K562 (cell line): ENCODE measurements at regions not wholly inside any gene's neighbourhood (a gene's known extent, or its start where the extent isn't known, plus 50 kb on each side); places are given as distances from the start of the nearest gene placed in this dataset.

Experiments
- ATAC-seq: fragments of 200-7000 bp; cut with Tn5 transposase; 3 replicates; pipeline ENCODE4 v1.9.1; 2020; ENCODE audit warnings: moderate library complexity
- BruUV-seq: library from RNA; stranded (reverse); fragments of 400-500 nt; replicated peaks from 2 replicates; lab custom pipeline; 2021; lab: Mats Ljungman, UMichigan
- CTCF ChIA-PET: fragments of 300-600 bp; formaldehyde crosslinking; extraction: SDS; loops from one replicate; lab custom pipeline; 2021; ENCODE audit warnings: low intra/inter-chr PET ratio; lab: Yijun Ruan, JAX
- POLR2A ChIA-PET: fragments of 300-600, 350-650 bp; sonication (Branson Sonifier 250); formaldehyde crosslinking; extraction: SDS; loops from one replicate; lab custom pipeline; 2021; ENCODE audit warnings: antibody characterized with exemption, inconsistent platforms; lab: Yijun Ruan, JAX
- DNase-seq, 4 experiments: peaks; one replicate each; pipeline versions ENCODE4 v3.0.0 to v3.0.0-alpha.2; 2011 to 2018; ENCODE audit warnings: low spot score in 3 of 4, mixed read lengths in 3 of 4; ENCODE audit errors: extremely low read depth in 1 of 4
- FAIRE-seq: peaks from 2 replicates; lab custom pipeline; 2011; peaks lifted over from hg19 to GRCh38; lab: Jason Lieb, UNC
- H2AFZ ChIP-seq: 2 replicates; pipeline ENCODE4 v1.6.0; 2011; ENCODE audit warnings: low read depth, low read length, control low read depth, inconsistent platforms
- H3K27ac ChIP-seq: fragments of 200-600 bp; 3 replicates; pipeline ENCODE4 v1.8.0; 2011; ENCODE audit warnings: low read depth, mild to moderate bottlenecking, control low read depth, inconsistent platforms, low read length, moderate library complexity, mixed read lengths; ENCODE audit errors: extremely low read depth
- H3K27me3 ChIP-seq, 2 experiments: fragments of 300-600 bp in 1 of 2; 2 replicates in 1 of 2; 3 replicates in 1 of 2; pipeline versions ENCODE4 v1.6.0 to v1.8.0; 2011; ENCODE audit warnings: inconsistent platforms in 2 of 2, low read length in 2 of 2, mild to moderate bottlenecking in 1 of 2, mixed read lengths in 1 of 2, moderate library complexity in 1 of 2; ENCODE audit not compliant: control insufficient read depth in 2 of 2, insufficient read depth in 2 of 2
- H3K36me3 ChIP-seq: fragments of 300-600 bp; 3 replicates; pipeline ENCODE4 v1.8.0; 2011; ENCODE audit warnings: mild to moderate bottlenecking, low read length, inconsistent platforms; ENCODE audit not compliant: control insufficient read depth, insufficient read depth
- H3K4me1 ChIP-seq, 2 experiments: fragments of 200-600 bp in 1 of 2; replicated peaks in 1 of 2; 2 replicates in 1 of 2; 3 replicates in 1 of 2; pipeline versions ENCODE4 v1.5.1 to v1.8.0; 2011; ENCODE audit warnings: inconsistent platforms in 2 of 2, low read length in 2 of 2, mild to moderate bottlenecking in 1 of 2, mixed read lengths in 1 of 2, moderate library complexity in 1 of 2; ENCODE audit not compliant: control insufficient read depth in 2 of 2, insufficient read depth in 2 of 2
- H3K4me2 ChIP-seq: 2 replicates; pipeline ENCODE4 v1.6.1; 2011; ENCODE audit warnings: low read length, control low read depth, inconsistent platforms, mixed read lengths; ENCODE audit not compliant: insufficient read depth
- H3K4me3 ChIP-seq: fragments of 200-600 bp; sonication (generic), shearing (Covaris generic); 2 replicates; pipeline ENCODE4 v1.5.1; 2016; ENCODE audit warnings: control low read depth, inconsistent platforms
- H3K79me2 ChIP-seq: fragments of 200-600 bp; 3 replicates; pipeline ENCODE4 v1.8.0; 2011; ENCODE audit warnings: low read length, inconsistent platforms; ENCODE audit not compliant: control insufficient read depth, insufficient read depth
- H3K9ac ChIP-seq, 2 experiments: 2 replicates each; pipeline versions ENCODE4 v1.6.0 to v1.6.1; 2011; ENCODE audit warnings: low read depth in 2 of 2, low read length in 2 of 2, control low read depth in 1 of 2, inconsistent platforms in 1 of 2, mild to moderate bottlenecking in 1 of 2, mixed read lengths in 1 of 2; ENCODE audit not compliant: insufficient read depth in 1 of 2
- H3K9me1 ChIP-seq: one replicate; pipeline ENCODE4 v1.6.0; 2011; ENCODE audit warnings: inconsistent platforms, mild to moderate bottlenecking, low read length, moderate library complexity; ENCODE audit not compliant: control insufficient read depth, insufficient read depth
- H3K9me3 ChIP-seq: replicated peaks from 2 replicates; pipeline ENCODE4 v1.5.1; 2011; ENCODE audit warnings: low read depth, low read length, inconsistent platforms; ENCODE audit not compliant: control insufficient read depth, insufficient read depth
- H4K20me1 ChIP-seq: replicated peaks from 2 replicates; pipeline ENCODE4 v1.6.1; 2011; ENCODE audit warnings: low read length, inconsistent platforms, mixed read lengths; ENCODE audit not compliant: control insufficient read depth, insufficient read depth
- DDX20 ChIP-seq: fragments of 450-650 bp; IDR thresholded peaks from 2 replicates; pipeline ENCODE4 v1.6.1; 2016; ENCODE audit warnings: missing genetic modification characterization, low read depth, mild to moderate bottlenecking, missing compliant biosample characterization, moderate library complexity
- E2F6 ChIP-seq, 2 experiments: IDR thresholded peaks; 2 replicates each; pipeline ENCODE4 v1.6.1; 2011; ENCODE audit warnings: borderline replicate concordance in 1 of 2, control low read depth in 1 of 2, low read depth in 1 of 2, low read length in 1 of 2, mild to moderate bottlenecking in 1 of 2, mixed read lengths in 1 of 2, moderate library complexity in 1 of 2; ENCODE audit not compliant: insufficient read depth in 1 of 2, insufficient read length in 1 of 2, poor library complexity in 1 of 2, severe bottlenecking in 1 of 2; ENCODE audit errors: extremely low read depth in 1 of 2
- RBM22 ChIP-seq: fragments of 200-400 bp; formaldehyde crosslinking; IDR thresholded peaks from 2 replicates; pipeline ENCODE4 v1.6.1; 2018; ENCODE audit warnings: low read length, low read depth; ENCODE audit not compliant: poor library complexity, severe bottlenecking
- XRCC3 ChIP-seq: fragments of 450-650 bp; IDR thresholded peaks from 2 replicates; pipeline ENCODE4 v1.6.1; 2017; ENCODE audit warnings: mild to moderate bottlenecking, moderate library complexity
- ZNF395 ChIP-seq: fragments of 200-800 bp; sonication (Bioruptor generic); IDR thresholded peaks from 2 replicates; pipeline ENCODE4 v1.6.1; 2017; ENCODE audit warnings: missing genetic modification characterization, missing compliant biosample characterization
- ZNF398 ChIP-seq: fragments of 250-450 bp; sonication (Bioruptor Pico); IDR thresholded peaks from 2 replicates; pipeline ENCODE4 v1.8.0; 2021; ENCODE audit warnings: moderate library complexity, mild to moderate bottlenecking, inconsistent platforms
- ZNF57 ChIP-seq: fragments of 450-650 bp; formaldehyde crosslinking; IDR thresholded peaks from 2 replicates; pipeline ENCODE4 v1.4.0; 2020; ENCODE audit warnings: mild to moderate bottlenecking, moderate library complexity
- ZNF644 ChIP-seq: fragments of 200-800 bp; sonication (Bioruptor generic); IDR thresholded peaks from 2 replicates; pipeline ENCODE4 v1.6.1; 2016; ENCODE audit warnings: low read depth, missing genetic modification characterization, missing compliant biosample characterization
- WGBS: fragments of 100-300 bp; shearing (Covaris generic); methylation state at CpG from one replicate; pipeline ENCODE4 v1.1.6; 2016; ENCODE audit warnings: low coverage, mixed read lengths; ENCODE audit not compliant: insufficient coverage; ENCODE audit errors: missing lambda C conversion rate; 5-methylcytosine and 5-hydroxymethylcytosine counted together
- in situ Hi-C: fragments of 300-500 bp; cut with MboI; formaldehyde crosslinking; loops from 4 replicates; pipeline ENCODE4 v1.15.0; 2018; ENCODE audit warnings: inconsistent platforms, mixed read lengths
- intact Hi-C: fragments of 100-400 bp; cut with micrococcal nuclease; formaldehyde crosslinking; loops from 2 replicates; pipeline ENCODE4 v1.14.2; 2022

GRCh38 chr13:34733721-34734120 is 208.3 kb upstream of the NBEA start:
- CTCF ChIA-PET: no interaction called here
- POLR2A ChIA-PET: no interaction called here
- Histone ChIP-seq H3K27me3 (no peaks in the 10 kb centered on the region), H3K9me1 (no peaks in the 10 kb centered on the region), H3K9ac (no peak overlapping the region), H3K4me3 (no peak overlapping the region), H3K4me1 (no peaks in the 10 kb centered on the region), H2AFZ (no peak overlapping the region), H3K79me2 (no peaks in the 10 kb centered on the region), H3K9me3 (no peaks in the 10 kb centered on the region), H3K27ac (no peak overlapping the region), H4K20me1 (no peaks in the 10 kb centered on the region), H3K36me3 (no peaks in the 10 kb centered on the region), H3K4me2 (no peak overlapping the region)
- in situ Hi-C loops: no loop called here
- 0% methylated on average over 3 of the region's 3 CpGs for WGBS
- TF ChIP-seq ZNF57 (CRISPR knock-in tag) (no peak), RBM22 (no peak), E2F6 (IDR thresholded peaks at IDR 0.05; ENCODE audit: borderline replicate concordance in 1 of 2, extremely low read depth in 1 of 2, insufficient read depth in 1 of 2, insufficient read length in 1 of 2, low read depth in 1 of 2, low read length in 1 of 2, poor library complexity in 1 of 2, severe bottlenecking in 1 of 2) (no peak), ZNF395 (CRISPR knock-in tag) (no peak), XRCC3 (no peak), ZNF398 (CRISPR knock-in tag) (no peak), DDX20 (tag) (no peak), ZNF644 (tag) (no peak)
- ATAC-seq (no peak), FAIRE-seq (no peak), DNase-seq (no peak)
- no TSS peak for BruUV-seq
- intact Hi-C loops: no loop called here
